SK-N-SH (cell line): ENCODE measurements at regions not wholly inside any gene's neighbourhood (a gene's known extent, or its start where the extent isn't known, plus 50 kb on each side); places are given as distances from the start of the nearest gene placed in this dataset.

ENCODE experiments used
- CTCF ChIA-PET: fragments of 300-600, 350-600 bp; formaldehyde crosslinking; extraction: SDS; loops from one replicate; lab custom pipeline; 2021; lab: Yijun Ruan, JAX
- POLR2A ChIA-PET: fragments of 350-600 bp; sonication (Branson Sonifier 250); formaldehyde crosslinking; extraction: SDS; loops from one replicate; lab custom pipeline; 2020; ENCODE audit warnings: antibody characterized with exemption, inconsistent platforms; lab: Yijun Ruan, JAX
- DNase-seq: peaks from one replicate; pipeline ENCODE4 v3.0.0; 2012
- H2AFZ ChIP-seq: fragments of 200-600 bp; sonication (generic); 2 replicates; pipeline ENCODE4 v1.8.1; 2016; ENCODE audit warnings: antibody characterized with exemption, mild to moderate bottlenecking, low read depth
- H3F3A ChIP-seq: fragments of 200-600 bp; sonication (generic); replicated peaks from 2 replicates; pipeline ENCODE3; 2016; ENCODE audit warnings: antibody characterized with exemption, mild to moderate bottlenecking; ENCODE audit not compliant: insufficient read depth
- H3K27ac ChIP-seq, 2 experiments: fragments of 200-500 bp in 1 of 2; fragments of 200-600 bp in 1 of 2; sonication (Bioruptor generic) in 1 of 2; sonication (generic), shearing (Covaris generic) in 1 of 2; 2 replicates each; pipeline versions ENCODE4 v1.5.1 to v1.6.1; 2014 to 2016; ENCODE audit warnings: low read depth in 2 of 2, inconsistent platforms in 1 of 2, low read length in 1 of 2, mild to moderate bottlenecking in 1 of 2, mixed read lengths in 1 of 2
- H3K27me3 ChIP-seq: fragments of 200-600 bp; sonication (generic), shearing (Covaris generic); 2 replicates; pipeline ENCODE4 v1.6.1; 2016; ENCODE audit warnings: mixed run types; ENCODE audit not compliant: insufficient read depth
- H3K36me3 ChIP-seq, 2 experiments: fragments of 200-500 bp in 1 of 2; fragments of 200-600 bp in 1 of 2; sonication (Bioruptor generic) in 1 of 2; sonication (generic) in 1 of 2; replicated peaks in 1 of 2; 2 replicates each; pipeline versions ENCODE3 to v1.5.1; 2014 to 2016; ENCODE audit warnings: low read length in 1 of 2, mild to moderate bottlenecking in 1 of 2; ENCODE audit not compliant: insufficient read depth in 2 of 2, control insufficient read depth in 1 of 2
- H3K4me1 ChIP-seq, 2 experiments: fragments of 200-500 bp in 1 of 2; fragments of 200-600 bp in 1 of 2; sonication (Bioruptor generic) in 1 of 2; sonication (generic), shearing (Covaris generic) in 1 of 2; 2 replicates each; pipeline versions ENCODE4 v1.5.1 to v1.6.1; 2014 to 2016; ENCODE audit warnings: low read depth in 1 of 2, low read length in 1 of 2, mixed run types in 1 of 2; ENCODE audit not compliant: insufficient read depth in 2 of 2, control insufficient read depth in 1 of 2
- H3K4me2 ChIP-seq: fragments of 200-600 bp; sonication (generic), shearing (Covaris generic); 2 replicates; pipeline ENCODE4 v1.6.1; 2017; ENCODE audit warnings: mixed run types
- H3K4me3 ChIP-seq, 2 experiments: fragments of 200-500 bp in 1 of 2; fragments of 200-600 bp in 1 of 2; sonication (Bioruptor generic) in 1 of 2; sonication (generic), shearing (Covaris generic) in 1 of 2; 2 replicates each; pipeline versions ENCODE4 v1.5.1 to v1.8.1; 2014 to 2016; ENCODE audit warnings: low read depth in 2 of 2, inconsistent platforms in 1 of 2, low read length in 1 of 2, mild to moderate bottlenecking in 1 of 2, mixed read lengths in 1 of 2, moderate library complexity in 1 of 2
- H3K79me2 ChIP-seq: fragments of 200-600 bp; sonication (generic); 2 replicates; pipeline ENCODE4 v1.8.1; 2017; ENCODE audit warnings: mild to moderate bottlenecking; ENCODE audit not compliant: insufficient read depth
- H3K9ac ChIP-seq: fragments of 200-600 bp; sonication (generic); 2 replicates; pipeline ENCODE4 v1.6.1; 2017; ENCODE audit warnings: mixed run types
- H3K9me2 ChIP-seq: fragments of 200-600 bp; sonication (generic); 2 replicates; pipeline ENCODE4 v1.6.1; 2017; ENCODE audit warnings: mixed run types
- H3K9me3 ChIP-seq: fragments of 200-600 bp; sonication (generic); 2 replicates; pipeline ENCODE4 v1.6.1; 2017; ENCODE audit warnings: mixed run types, mild to moderate bottlenecking, moderate library complexity
- H4K20me1 ChIP-seq: fragments of 200-600 bp; sonication (generic); 2 replicates; pipeline ENCODE4 v1.6.1; 2017; ENCODE audit warnings: mild to moderate bottlenecking, mixed run types; ENCODE audit not compliant: insufficient read depth
- EP300 ChIP-seq, 2 experiments: IDR thresholded peaks; 2 replicates each; pipeline versions ENCODE4 v1.4.0 to v1.6.1; 2012; ENCODE audit warnings: borderline replicate concordance in 1 of 2, low read depth in 1 of 2, low read length in 1 of 2
- FOSL2 ChIP-seq: IDR thresholded peaks from 2 replicates; pipeline ENCODE4 v1.4.0; 2012; ENCODE audit warnings: low read depth, mild to moderate bottlenecking, moderate library complexity, borderline replicate concordance
- IRF3 ChIP-seq: fragments of 150-350 bp; IDR thresholded peaks from 2 replicates; pipeline ENCODE4 v1.6.1; 2016; ENCODE audit warnings: mild to moderate bottlenecking, low read depth, low read length
- NRF1 ChIP-seq: IDR thresholded peaks from 2 replicates; pipeline ENCODE4 v1.6.1; 2012; ENCODE audit warnings: low read depth, mild to moderate bottlenecking, low read length
- TCF12 ChIP-seq: IDR thresholded peaks from 2 replicates; pipeline ENCODE4 v1.4.0; 2012
- WGBS: methylation state at CpG from one replicate; pipeline ENCODE4 v1.1.6; 2017; ENCODE audit warnings: low lambda C conversion rate; 5-methylcytosine and 5-hydroxymethylcytosine counted together
- TF ChIP-seq, protein P1 (sequence below): IDR thresholded peaks from 2 replicates; pipeline ENCODE4 v1.4.0; 2012; ENCODE audit warnings: low read depth, borderline replicate concordance

DNA sequence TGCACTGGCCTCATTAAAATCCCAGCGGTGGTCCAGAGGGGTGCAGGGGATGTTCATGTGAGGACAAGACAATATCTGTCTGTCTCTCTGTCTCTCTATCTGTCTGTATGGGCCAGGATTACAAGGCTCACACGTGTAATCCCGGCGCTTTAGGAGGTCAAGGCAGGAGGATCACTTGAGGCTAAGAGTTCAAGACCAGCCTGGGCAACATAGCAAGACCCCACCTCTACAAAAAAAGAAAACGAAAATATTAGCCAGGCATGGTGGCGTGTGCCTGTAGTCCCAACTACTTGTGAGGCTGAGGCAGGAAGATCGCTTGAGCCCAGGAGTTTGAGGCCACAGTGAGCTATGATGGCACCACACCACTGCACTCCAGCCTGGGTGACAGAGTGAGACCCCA, 117.1 kb downstream of the PHETA1 start:
- 56% methylated on average over 7 of the region's 7 CpGs for WGBS
- POLR2A ChIA-PET: no interaction called here
- H3K9ac ChIP-seq: no peak overlapping the region
- TF ChIP-seq EP300 (IDR thresholded peaks at IDR 0.05; ENCODE audit: borderline replicate concordance in 1 of 2, low read depth in 1 of 2, low read length in 1 of 2): no peak
- no peak for TF ChIP-seq NRF1
- no peak for TF ChIP-seq FOSL2
- TF ChIP-seq, all 33 proteins: peak for 0
- Histone ChIP-seq H3K27ac (no peak overlapping the region), H3K79me2 (no peaks in the 10 kb centered on the region), H3K9me3 (no peaks in the 10 kb centered on the region), H3K4me1 (peaks cover 0 to 18% of the 10 kb centered on the region in 2 experiments; a peak in 1 of 4 replicates), H3K4me2 (no peak overlapping the region), H2AFZ (no peak overlapping the region), H3K36me3 (no peaks in the 10 kb centered on the region), H3K27me3 (no peaks in the 10 kb centered on the region), H3K4me3 (no peak overlapping the region), H4K20me1 (no peaks in the 10 kb centered on the region), H3F3A (no peaks in the 10 kb centered on the region), H3K9me2 (no peaks in the 10 kb centered on the region)
- CTCF ChIA-PET: no interaction called here
- DNase-seq: no peak

DNA sequence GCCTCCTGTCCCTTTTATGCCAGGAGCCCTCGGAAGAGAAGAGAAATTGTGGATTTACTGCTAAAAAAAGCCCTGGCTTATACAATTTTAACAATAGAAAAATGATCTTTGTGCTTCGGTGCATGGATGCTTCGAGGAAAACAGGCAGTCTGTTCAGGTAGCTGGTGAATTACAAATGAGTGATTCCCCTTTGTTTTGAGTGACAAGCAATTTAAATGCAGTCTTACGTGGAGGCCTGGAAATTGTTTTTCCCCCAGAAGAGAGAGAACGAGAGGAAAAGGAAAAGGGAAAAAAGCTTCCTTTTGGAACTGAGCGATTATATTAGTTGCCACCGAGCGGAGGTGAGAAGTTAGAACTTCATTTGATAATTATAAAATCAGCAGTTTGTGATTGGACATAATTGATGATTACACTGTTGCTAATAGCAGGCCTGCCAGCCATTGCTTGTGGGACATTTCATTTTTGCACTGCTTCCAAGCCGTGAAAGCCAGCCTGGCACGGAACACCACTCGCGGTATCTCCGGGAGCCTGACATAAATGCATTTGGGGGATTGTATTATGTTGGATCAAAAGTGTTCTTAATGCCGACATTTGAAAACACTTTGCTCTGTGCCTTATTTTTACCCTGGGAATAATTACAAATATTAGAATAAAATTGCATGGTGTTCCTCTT, 117.7 kb downstream of the PHETA1 start:
- Histone ChIP-seq H3K9me2 (no peaks in the 10 kb centered on the region), H3K36me3 (no peaks in the 10 kb centered on the region), H3K4me1 (peaks cover 0 to 18% of the 10 kb centered on the region in 2 experiments; a peak in 1 of 4 replicates), H2AFZ (no peak overlapping the region), H3K9me3 (no peaks in the 10 kb centered on the region), H3K4me3 (no peak overlapping the region), H3K4me2 (no peak overlapping the region), H4K20me1 (no peaks in the 10 kb centered on the region), H3K27me3 (no peaks in the 10 kb centered on the region), H3K9ac (no peak overlapping the region), H3F3A (no peaks in the 10 kb centered on the region), H3K79me2 (no peaks in the 10 kb centered on the region), H3K27ac (peak overlapping the region in 1 of 2 experiments; percentile 56; a peak in 1 of 4 replicates)
- no peak for DNase-seq
- ChIA-PET CTCF (interaction anchor here (0.7 to 2.0 kb wide), 2 partner anchors 16 to 218 kb away, joined by 3 to 9 read pairs; no protein-coding TSS in a partner anchor), POLR2A (no interaction called here)
- WGBS: 67% methylated on average over 11 of the region's 14 CpGs
- TF ChIP-seq, protein P1, sequence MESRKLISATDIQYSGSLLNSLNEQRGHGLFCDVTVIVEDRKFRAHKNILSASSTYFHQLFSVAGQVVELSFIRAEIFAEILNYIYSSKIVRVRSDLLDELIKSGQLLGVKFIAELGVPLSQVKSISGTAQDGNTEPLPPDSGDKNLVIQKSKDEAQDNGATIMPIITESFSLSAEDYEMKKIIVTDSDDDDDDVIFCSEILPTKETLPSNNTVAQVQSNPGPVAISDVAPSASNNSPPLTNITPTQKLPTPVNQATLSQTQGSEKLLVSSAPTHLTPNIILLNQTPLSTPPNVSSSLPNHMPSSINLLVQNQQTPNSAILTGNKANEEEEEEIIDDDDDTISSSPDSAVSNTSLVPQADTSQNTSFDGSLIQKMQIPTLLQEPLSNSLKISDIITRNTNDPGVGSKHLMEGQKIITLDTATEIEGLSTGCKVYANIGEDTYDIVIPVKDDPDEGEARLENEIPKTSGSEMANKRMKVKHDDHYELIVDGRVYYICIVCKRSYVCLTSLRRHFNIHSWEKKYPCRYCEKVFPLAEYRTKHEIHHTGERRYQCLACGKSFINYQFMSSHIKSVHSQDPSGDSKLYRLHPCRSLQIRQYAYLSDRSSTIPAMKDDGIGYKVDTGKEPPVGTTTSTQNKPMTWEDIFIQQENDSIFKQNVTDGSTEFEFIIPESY: no peak
- TF ChIP-seq TCF12 (no peak), IRF3 (no peak)
